Endothelial cell of umbilical vein (primary cell): ENCODE measurements at regions not wholly inside any gene's neighbourhood (a gene's known extent, or its start where the extent isn't known, plus 50 kb on each side); places are given as distances from the start of the nearest gene placed in this dataset.

ENCODE experiments used
- BruUV-seq: library from RNA; stranded (reverse); fragments of 400-500 nt; replicated peaks from 2 replicates; lab custom pipeline; 2021; lab: Mats Ljungman, UMichigan
- CTCF ChIA-PET: fragments of 300-600, 350-600 bp; sonication (Branson Sonifier 250); formaldehyde crosslinking; loops from one replicate; lab custom pipeline; 2021; ENCODE audit warnings: antibody characterized with exemption, inconsistent platforms; lab: Charles Lee
- POLR2A ChIA-PET: fragments of 300-600, 350-600 bp; sonication (Branson Sonifier 250); formaldehyde crosslinking; loops from one replicate; lab custom pipeline; 2021; ENCODE audit warnings: antibody characterized with exemption, inconsistent platforms; lab: Charles Lee
- DNase-seq: peaks from one replicate; pipeline ENCODE4 v3.0.0-alpha.2; 2011; ENCODE audit warnings: low read depth, low spot score
- FAIRE-seq: peaks from 2 replicates; lab custom pipeline; 2011; peaks lifted over from hg19 to GRCh38; lab: Jason Lieb, UNC
- H2AFZ ChIP-seq: 2 replicates; pipeline ENCODE4 v1.6.0; 2012; ENCODE audit warnings: low read depth, low read length, control low read depth, inconsistent platforms
- H3K27ac ChIP-seq: 2 replicates; pipeline ENCODE4 v1.5.1; 2011; ENCODE audit warnings: low read depth, mild to moderate bottlenecking, control low read depth, low read length, moderate library complexity; ENCODE audit not compliant: insufficient read depth
- H3K27me3 ChIP-seq, 2 experiments: 2 replicates each; pipeline versions ENCODE4 v1.6.0 to v1.6.1; 2011; ENCODE audit warnings: low read length in 2 of 2, mixed read lengths in 1 of 2; ENCODE audit not compliant: control insufficient read depth in 2 of 2, insufficient read depth in 2 of 2
- H3K36me3 ChIP-seq, 2 experiments: 2 replicates in 1 of 2; 3 replicates in 1 of 2; pipeline ENCODE4 v1.5.1; 2011; ENCODE audit warnings: low read length in 2 of 2, mild to moderate bottlenecking in 1 of 2, moderate library complexity in 1 of 2; ENCODE audit not compliant: control insufficient read depth in 2 of 2, insufficient read depth in 2 of 2; ENCODE audit errors: extremely low read depth in 1 of 2
- H3K4me1 ChIP-seq: 3 replicates; pipeline ENCODE4 v1.5.1; 2011; ENCODE audit warnings: mild to moderate bottlenecking, low read length; ENCODE audit not compliant: control insufficient read depth, insufficient read depth; ENCODE audit errors: extremely low read depth
- H3K4me2 ChIP-seq: 2 replicates; pipeline ENCODE4 v1.6.1; 2011; ENCODE audit warnings: low read length, control low read depth, mixed read lengths; ENCODE audit not compliant: insufficient read depth
- H3K4me3 ChIP-seq, 3 experiments: fragments of 200-600 bp in 1 of 3; sonication (generic), shearing (Covaris generic) in 1 of 3; replicated peaks in 1 of 3; 2 replicates each; pipeline ENCODE4 v1.5.1; 2011 to 2016; ENCODE audit warnings: control low read depth in 3 of 3, low read length in 3 of 3, mild to moderate bottlenecking in 2 of 3, inconsistent platforms in 1 of 3, low read depth in 1 of 3, moderate library complexity in 1 of 3; ENCODE audit not compliant: insufficient read depth in 1 of 3
- H3K79me2 ChIP-seq: 2 replicates; pipeline ENCODE4 v1.6.0; 2012; ENCODE audit warnings: low read length, inconsistent platforms; ENCODE audit not compliant: control insufficient read depth, insufficient read depth
- H3K9ac ChIP-seq: replicated peaks from 2 replicates; pipeline ENCODE3; 2011; ENCODE audit warnings: low read length, control low read depth; ENCODE audit not compliant: insufficient read depth; ENCODE audit errors: extremely low read depth
- H3K9me1 ChIP-seq: replicated peaks from 3 replicates; pipeline ENCODE4 v1.6.0; 2011; ENCODE audit warnings: mild to moderate bottlenecking, low read length; ENCODE audit not compliant: control insufficient read depth, insufficient read depth; ENCODE audit errors: extremely low read depth
- H3K9me3 ChIP-seq: replicated peaks from 2 replicates; pipeline ENCODE4 v1.5.1; 2012; ENCODE audit warnings: low read length, inconsistent platforms; ENCODE audit not compliant: control insufficient read depth, insufficient read depth
- H4K20me1 ChIP-seq: replicated peaks from 2 replicates; pipeline ENCODE3; 2011; ENCODE audit warnings: mild to moderate bottlenecking, low read length; ENCODE audit not compliant: control insufficient read depth, insufficient read depth; ENCODE audit errors: extremely low read depth
- CTCF ChIP-seq, 2 donors: IDR thresholded peaks; 1 replicate in 1 of 2; 2 replicates in 1 of 2; pipeline ENCODE4 v1.5.1; 2011; ENCODE audit warnings: low read length in 2 of 2, mild to moderate bottlenecking in 2 of 2, moderate library complexity in 2 of 2, control low read depth in 1 of 2, inconsistent platforms in 1 of 2, low read depth in 1 of 2; ENCODE audit not compliant: insufficient read depth in 1 of 2; ENCODE audit errors: extremely low read depth in 1 of 2
- EZH2 ChIP-seq: IDR thresholded peaks from 2 replicates; pipeline ENCODE4 v1.6.1; 2012; ENCODE audit warnings: borderline replicate concordance, low read depth, mild to moderate bottlenecking, moderate library complexity, low read length, inconsistent platforms; ENCODE audit not compliant: severe bottlenecking
- FOS ChIP-seq: IDR thresholded peaks from 2 replicates; pipeline ENCODE4 v1.6.1; 2011; ENCODE audit warnings: mild to moderate bottlenecking, low read length, moderate library complexity, borderline replicate concordance; ENCODE audit not compliant: insufficient read depth
- GATA2 ChIP-seq: IDR thresholded peaks from 2 replicates; pipeline ENCODE4 v1.7.0; 2011; ENCODE audit warnings: low read depth, mild to moderate bottlenecking, moderate library complexity, mixed read lengths, low read length; ENCODE audit not compliant: insufficient read length, insufficient read depth
- JUN ChIP-seq: IDR thresholded peaks from 2 replicates; pipeline ENCODE4 v1.6.1; 2011; ENCODE audit warnings: borderline replicate concordance, low read depth; ENCODE audit not compliant: insufficient read length, insufficient read depth
- MAX ChIP-seq: IDR thresholded peaks from 2 replicates; pipeline ENCODE4 v1.6.1; 2011; ENCODE audit not compliant: insufficient read depth, insufficient read length
- MYC ChIP-seq: IDR thresholded peaks from one replicate; pipeline ENCODE4 v1.6.1; 2011; ENCODE audit warnings: mild to moderate bottlenecking, low read depth, low read length
- POLR2A ChIP-seq: IDR thresholded peaks from 2 replicates; pipeline ENCODE4 v1.6.1; 2012; ENCODE audit warnings: low read depth, mild to moderate bottlenecking, control low read depth, low read length
- POLR2AphosphoS5 ChIP-seq: IDR thresholded peaks from 2 replicates; pipeline ENCODE4 v1.6.1; 2012; ENCODE audit warnings: low read depth, mild to moderate bottlenecking, control low read depth, low read length, moderate library complexity; ENCODE audit not compliant: insufficient read depth
- dilution Hi-C: fragments of 300-500 bp; cut with MboI; formaldehyde crosslinking; loops from one replicate; pipeline ENCODE4 v1.15.0; 2019; ENCODE audit warnings: low sequenced_read_pairs; ENCODE audit not compliant: extremely low pct_ligation_motif_present
- intact Hi-C: fragments of 100-400 bp; cut with micrococcal nuclease; formaldehyde crosslinking; loops from one replicate; pipeline ENCODE4 v1.10.0; 2022

DNA sequence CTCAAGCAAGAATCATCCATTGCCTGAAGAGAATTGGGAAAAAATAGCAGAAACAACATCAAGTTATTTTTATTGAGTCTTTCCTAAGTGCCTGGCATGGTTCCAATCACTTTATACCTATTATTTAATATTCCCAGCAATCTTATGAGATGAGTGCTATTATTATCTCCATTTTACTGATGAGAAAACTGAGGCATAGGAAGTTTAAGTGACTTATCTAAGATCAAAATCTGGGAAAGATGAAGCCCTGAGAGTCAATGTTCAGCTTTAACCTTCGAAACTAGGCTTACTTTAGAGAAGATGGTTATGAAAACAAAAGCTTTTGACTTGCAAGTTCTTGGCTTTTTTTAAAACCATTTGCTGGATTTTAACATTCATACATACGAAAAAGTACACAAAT, 141.6 kb downstream of the APIP start:
- DNase-seq (no peak), FAIRE-seq (no peak)
- Histone ChIP-seq H2AFZ (no peak overlapping the region), H3K4me3 (no peak overlapping the region), H3K4me2 (no peak overlapping the region), H3K79me2 (no peaks in the 10 kb centered on the region), H3K27me3 (peaks cover 0 to 3% of the 10 kb centered on the region in 2 experiments), H4K20me1 (no peaks in the 10 kb centered on the region), H3K9me1 (no peaks in the 10 kb centered on the region), H3K9ac (no peak overlapping the region), H3K27ac (no peak overlapping the region), H3K36me3 (no peaks in the 10 kb centered on the region), H3K9me3 (no peaks in the 10 kb centered on the region), H3K4me1 (no peaks in the 10 kb centered on the region)
- TF ChIP-seq GATA2 (no peak), EZH2 (no peak), MAX (no peak), MYC (no peak), POLR2A (no peak), FOS (no peak), POLR2AphosphoS5 (no peak), JUN (no peak), CTCF (IDR thresholded peaks at IDR 0.05; ENCODE audit: extremely low read depth in 1 of 2, insufficient read depth in 1 of 2, low read depth in 1 of 2, low read length in 2 of 2) (no peak)
- CTCF ChIA-PET: interaction anchor here (1.0 kb wide), 1 partner anchor 16 kb away, joined by 3 read pairs; no protein-coding TSS in a partner anchor
- POLR2A ChIA-PET: no interaction called here
- dilution Hi-C loops (no loop called here), intact Hi-C loops (no loop called here)
- BruUV-seq: no TSS peak
